ENCODE measurements at regions not wholly inside any gene's neighbourhood (a gene's known extent, or its start where the extent isn't known, plus 50 kb on each side); places are given as distances from the start of the nearest gene placed in this dataset.

DNA sequence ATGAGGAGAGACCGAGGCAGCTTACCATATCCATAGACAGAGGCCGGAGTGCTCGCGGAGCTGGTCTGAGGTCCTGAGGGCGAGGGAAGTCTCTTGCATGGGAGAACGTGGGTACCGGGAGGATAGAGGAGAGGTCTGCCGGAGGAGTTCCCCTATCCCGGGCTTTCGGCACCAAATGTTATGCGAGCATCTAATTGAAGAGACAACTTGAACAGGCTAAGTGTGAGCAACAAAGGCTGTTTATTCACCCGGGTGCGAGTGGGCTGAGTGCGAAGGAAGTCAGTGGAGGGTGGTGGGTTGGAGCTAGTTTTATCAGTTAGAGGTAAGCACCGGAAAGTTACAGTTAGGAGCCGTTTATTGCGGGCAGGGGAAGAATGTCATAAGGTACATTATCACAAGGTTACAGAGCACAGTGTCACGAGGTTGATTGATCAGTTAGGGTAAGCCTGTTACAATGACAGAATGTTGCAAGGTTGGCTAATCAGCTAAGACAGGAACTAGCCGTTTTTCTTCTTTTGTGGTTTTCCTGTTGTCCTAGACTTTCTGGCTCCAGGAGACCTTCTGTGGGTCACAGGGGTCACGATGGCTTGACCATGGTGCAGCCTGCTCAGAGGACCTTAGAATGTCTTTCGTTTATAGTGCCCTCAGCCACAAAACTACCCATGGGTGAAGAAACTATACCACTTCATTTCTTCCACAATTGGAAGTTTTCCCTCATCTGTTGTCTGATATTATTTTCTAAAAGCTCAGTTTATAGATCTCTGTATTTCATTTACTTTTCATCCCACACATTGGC lies 746.0 kb upstream of the ADGRB3 start (continued):
- TF ChIP-seq SMARCA5 (IDR thresholded peaks at IDR 0.05) (no peak), ZNF764 (CRISPR knock-in tag; IDR thresholded peaks at IDR 0.05; ENCODE audit: low read depth) (no peak), ZNF79 (CRISPR knock-in tag; IDR thresholded peaks at IDR 0.05; ENCODE audit: low read depth) (peak; percentile 57), ATF7 (IDR thresholded peaks at IDR 0.05) (peak; percentile 91), ZNF140 (CRISPR knock-in tag; IDR thresholded peaks at IDR 0.05) (no peak; the same call in 1 of the 2 replicates), RB1 (IDR thresholded peaks at IDR 0.05; ENCODE audit: low read depth) (no peak; the same call in 1 of the 2 replicates), CSDE1 (IDR thresholded peaks at IDR 0.05) (no peak), MCM7 (IDR thresholded peaks at IDR 0.05) (no peak), SETDB1 (IDR thresholded peaks at IDR 0.05; ENCODE audit: low read length) (no peak), MAFG (tag; conservative IDR thresholded peaks at IDR 0.05) (0 out of 2 replicates have a peak, but pooled peaks have one; percentile 51), MEF2D (tag; conservative IDR thresholded peaks at IDR 0.05; ENCODE audit: low read depth) (peak; percentile 89), ZBTB7A (IDR thresholded peaks at IDR 0.05; ENCODE audit: borderline replicate concordance, control insufficient read depth, low read depth, low read length) (no peak; the same call in none of the 2 replicates), ELF4 (CRISPR knock-in tag; IDR thresholded peaks at IDR 0.05) (peak; percentile 81), ZNF77 (CRISPR knock-in tag; IDR thresholded peaks at IDR 0.05) (no peak), RBM25 (IDR thresholded peaks at IDR 0.05; ENCODE audit: low read depth, low read length, severe bottlenecking) (no peak), LCOR (CRISPR knock-in tag; IDR thresholded peaks at IDR 0.05) (peak; percentile 92), ZNF785 (CRISPR knock-in tag; IDR thresholded peaks at IDR 0.05) (no peak), NFIC (IDR thresholded peaks at IDR 0.05) (peak; percentile 56), BRD4 (IDR thresholded peaks at IDR 0.05) (peak; percentile 32; the same call in 1 of the 2 replicates), TAF7 (tag; IDR thresholded peaks at IDR 0.05) (peak; percentile 87)
- TF ChIP-seq, protein P1, sequence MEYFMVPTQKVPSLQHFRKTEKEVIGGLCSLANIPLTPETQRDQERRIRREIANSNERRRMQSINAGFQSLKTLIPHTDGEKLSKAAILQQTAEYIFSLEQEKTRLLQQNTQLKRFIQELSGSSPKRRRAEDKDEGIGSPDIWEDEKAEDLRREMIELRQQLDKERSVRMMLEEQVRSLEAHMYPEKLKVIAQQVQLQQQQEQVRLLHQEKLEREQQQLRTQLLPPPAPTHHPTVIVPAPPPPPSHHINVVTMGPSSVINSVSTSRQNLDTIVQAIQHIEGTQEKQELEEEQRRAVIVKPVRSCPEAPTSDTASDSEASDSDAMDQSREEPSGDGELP (CRISPR knock-in tag; IDR thresholded peaks at IDR 0.05; ENCODE audit: borderline replicate concordance): peak; percentile 65; the same call in 1 of the 2 replicates
- TF ChIP-seq, protein P2, sequence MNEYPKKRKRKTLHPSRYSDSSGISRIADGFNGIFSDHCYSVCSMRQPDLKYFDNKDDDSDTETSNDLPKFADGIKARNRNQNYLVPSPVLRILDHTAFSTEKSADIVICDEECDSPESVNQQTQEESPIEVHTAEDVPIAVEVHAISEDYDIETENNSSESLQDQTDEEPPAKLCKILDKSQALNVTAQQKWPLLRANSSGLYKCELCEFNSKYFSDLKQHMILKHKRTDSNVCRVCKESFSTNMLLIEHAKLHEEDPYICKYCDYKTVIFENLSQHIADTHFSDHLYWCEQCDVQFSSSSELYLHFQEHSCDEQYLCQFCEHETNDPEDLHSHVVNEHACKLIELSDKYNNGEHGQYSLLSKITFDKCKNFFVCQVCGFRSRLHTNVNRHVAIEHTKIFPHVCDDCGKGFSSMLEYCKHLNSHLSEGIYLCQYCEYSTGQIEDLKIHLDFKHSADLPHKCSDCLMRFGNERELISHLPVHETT (CRISPR knock-in tag; conservative IDR thresholded peaks at IDR 0.05 in 1 of 2, IDR thresholded peaks at IDR 0.05 in 1 of 2): peak in 1 of 2 experiments; percentile 91; a peak in 2 of 4 replicates
- TF ChIP-seq, protein P3, sequence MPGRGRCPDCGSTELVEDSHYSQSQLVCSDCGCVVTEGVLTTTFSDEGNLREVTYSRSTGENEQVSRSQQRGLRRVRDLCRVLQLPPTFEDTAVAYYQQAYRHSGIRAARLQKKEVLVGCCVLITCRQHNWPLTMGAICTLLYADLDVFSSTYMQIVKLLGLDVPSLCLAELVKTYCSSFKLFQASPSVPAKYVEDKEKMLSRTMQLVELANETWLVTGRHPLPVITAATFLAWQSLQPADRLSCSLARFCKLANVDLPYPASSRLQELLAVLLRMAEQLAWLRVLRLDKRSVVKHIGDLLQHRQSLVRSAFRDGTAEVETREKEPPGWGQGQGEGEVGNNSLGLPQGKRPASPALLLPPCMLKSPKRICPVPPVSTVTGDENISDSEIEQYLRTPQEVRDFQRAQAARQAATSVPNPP (IDR thresholded peaks at IDR 0.05; ENCODE audit: borderline replicate concordance, insufficient read depth, insufficient read length): no peak
- TF ChIP-seq, protein P4, sequence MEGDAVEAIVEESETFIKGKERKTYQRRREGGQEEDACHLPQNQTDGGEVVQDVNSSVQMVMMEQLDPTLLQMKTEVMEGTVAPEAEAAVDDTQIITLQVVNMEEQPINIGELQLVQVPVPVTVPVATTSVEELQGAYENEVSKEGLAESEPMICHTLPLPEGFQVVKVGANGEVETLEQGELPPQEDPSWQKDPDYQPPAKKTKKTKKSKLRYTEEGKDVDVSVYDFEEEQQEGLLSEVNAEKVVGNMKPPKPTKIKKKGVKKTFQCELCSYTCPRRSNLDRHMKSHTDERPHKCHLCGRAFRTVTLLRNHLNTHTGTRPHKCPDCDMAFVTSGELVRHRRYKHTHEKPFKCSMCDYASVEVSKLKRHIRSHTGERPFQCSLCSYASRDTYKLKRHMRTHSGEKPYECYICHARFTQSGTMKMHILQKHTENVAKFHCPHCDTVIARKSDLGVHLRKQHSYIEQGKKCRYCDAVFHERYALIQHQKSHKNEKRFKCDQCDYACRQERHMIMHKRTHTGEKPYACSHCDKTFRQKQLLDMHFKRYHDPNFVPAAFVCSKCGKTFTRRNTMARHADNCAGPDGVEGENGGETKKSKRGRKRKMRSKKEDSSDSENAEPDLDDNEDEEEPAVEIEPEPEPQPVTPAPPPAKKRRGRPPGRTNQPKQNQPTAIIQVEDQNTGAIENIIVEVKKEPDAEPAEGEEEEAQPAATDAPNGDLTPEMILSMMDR (IDR thresholded peaks at IDR 0.05 in 2 of 3, conservative IDR thresholded peaks at IDR 0.05 in 1 of 3; ENCODE audit: insufficient read depth in 2 of 3, low read depth in 1 of 3, low read length in 3 of 3): no peak

Data from K562 (cell line).